ENCODE measurements at regions not wholly inside any gene's neighbourhood (a gene's known extent, or its start where the extent isn't known, plus 50 kb on each side); places are given as distances from the start of the nearest gene placed in this dataset.

- no peak for DNase-seq (ENCODE audit: low read depth in 2 of 2)
Observed at GRCh38 chr6:163962627-163963117, 548.2 kb downstream of the QKI start.

GRCh38 chr6:163960128-163960527 is 545.6 kb downstream of the QKI start:
- DNase-seq (ENCODE audit: low read depth in 2 of 2) = no peak

DNA sequence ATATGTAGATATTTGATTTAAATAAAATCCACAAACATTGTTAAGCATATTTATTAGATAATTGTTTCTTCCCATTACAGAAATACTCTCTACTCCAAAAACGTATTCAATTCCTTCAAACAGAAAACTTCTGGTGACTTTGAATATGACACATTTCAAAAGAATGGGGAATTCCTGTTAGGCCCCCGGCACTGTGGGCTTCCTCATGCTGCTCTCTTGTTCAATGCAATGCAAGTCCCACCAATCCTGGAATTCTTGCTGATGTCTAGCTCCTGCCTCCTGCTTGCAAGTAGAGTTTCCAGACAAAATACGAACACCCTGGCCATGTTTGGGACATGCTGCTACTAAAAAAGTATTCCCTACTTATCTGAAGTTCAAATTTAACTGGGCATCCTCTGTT is 544.1 kb downstream of the QKI start:
- peak in 1 of 2 donors; percentile 7 for DNase-seq (ENCODE audit: low read depth in 2 of 2)

DNA sequence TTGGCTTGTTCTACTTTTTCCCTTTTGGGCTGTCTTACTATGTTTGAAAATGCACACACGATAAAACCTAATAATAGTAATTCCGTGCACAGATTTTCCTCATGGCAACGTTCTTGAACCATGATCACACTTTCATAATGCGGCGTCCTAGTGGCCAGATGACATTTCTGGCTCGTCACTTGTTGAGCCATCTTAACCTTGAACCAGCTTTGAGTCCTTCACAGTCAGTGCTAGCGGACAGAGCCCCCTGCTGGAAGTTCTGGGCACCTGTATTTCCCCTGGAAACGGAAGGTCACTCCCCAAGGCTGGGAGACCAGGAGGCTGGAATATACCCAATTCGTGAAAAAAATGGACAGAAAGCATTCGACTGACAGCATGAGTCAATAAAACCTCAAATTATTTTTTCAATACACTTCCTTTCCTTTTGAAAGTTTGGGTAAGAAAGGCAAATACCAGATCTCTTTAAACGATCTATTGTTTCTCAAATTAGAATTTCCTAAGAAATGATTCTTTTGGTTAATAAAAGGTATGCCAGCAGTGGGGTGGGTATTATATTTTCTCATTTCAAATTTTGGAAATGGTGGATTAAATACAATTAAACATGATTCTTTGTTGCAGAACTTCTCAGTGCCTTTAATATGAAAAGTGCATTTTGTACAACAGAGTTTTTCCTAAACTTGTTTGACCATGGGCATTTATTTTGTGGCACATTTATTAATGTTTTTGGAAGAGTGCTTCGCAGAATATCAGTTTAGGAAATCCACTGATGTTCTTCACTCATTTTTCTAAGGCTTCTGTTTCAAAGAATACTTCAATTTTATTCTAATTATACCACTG is 542.3 kb downstream of the QKI start:
- DNase-seq (ENCODE audit: low read depth in 2 of 2) = peak; percentile 77 to 79

- DNase-seq (ENCODE audit: low read depth in 2 of 2) = no peak
Observed at GRCh38 chr6:163955756-163956155, 541.2 kb downstream of the QKI start.

- no peak for DNase-seq (ENCODE audit: low read depth in 2 of 2)
Observed at GRCh38 chr6:163955096-163955495, 540.6 kb downstream of the QKI start.

GRCh38 chr6:163954088-163954775 is 539.7 kb downstream of the QKI start:
- no peak for DNase-seq (ENCODE audit: low read depth in 2 of 2)

- DNase-seq (ENCODE audit: low read depth in 2 of 2) = no peak
Observed at GRCh38 chr6:163952005-163952404, 537.5 kb downstream of the QKI start.

DNA sequence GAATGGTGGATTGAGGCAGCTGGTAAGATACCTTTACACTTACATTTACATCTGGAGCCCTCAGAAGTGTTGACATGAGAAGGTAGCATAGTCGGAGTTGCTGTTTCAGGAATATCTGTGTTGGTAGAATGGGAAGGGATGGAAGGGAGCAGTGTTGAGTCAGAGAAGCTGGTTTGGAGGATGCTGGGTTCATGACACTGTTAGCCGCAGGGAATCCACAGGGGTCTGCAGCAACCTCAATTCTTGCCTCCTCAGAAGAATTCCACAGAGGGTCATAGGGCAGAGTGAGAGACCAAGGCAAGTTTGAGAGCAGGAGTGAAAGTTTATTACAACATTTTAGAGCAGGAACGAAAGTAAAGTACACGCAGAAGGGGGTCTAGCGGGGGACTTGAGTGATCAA is 536.8 kb downstream of the QKI start:
- no peak for DNase-seq (ENCODE audit: low read depth in 2 of 2)

GRCh38 chr6:163950159-163950558 is 535.6 kb downstream of the QKI start:
- no peak for DNase-seq (ENCODE audit: low read depth in 2 of 2)

DNA sequence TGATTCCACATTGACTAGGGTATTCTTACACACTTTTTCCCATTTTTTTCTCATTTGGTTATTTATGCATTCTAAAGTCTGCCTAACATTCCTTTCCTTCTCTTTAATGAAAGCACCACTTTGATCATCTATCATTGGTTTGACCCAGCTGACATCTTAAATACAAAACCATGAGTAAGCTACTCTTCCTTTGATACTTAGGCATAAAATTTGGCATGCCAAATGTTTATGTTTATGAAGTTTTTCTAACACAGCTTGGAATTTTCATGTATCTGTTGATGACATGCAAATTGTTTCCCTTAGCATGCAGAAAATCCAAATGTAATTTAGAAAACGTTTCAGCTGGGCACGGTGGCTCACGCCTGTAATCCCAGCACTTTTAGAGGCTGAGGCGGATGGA is 534.9 kb downstream of the QKI start:
- no peak for DNase-seq (ENCODE audit: low read depth in 2 of 2)

DNA sequence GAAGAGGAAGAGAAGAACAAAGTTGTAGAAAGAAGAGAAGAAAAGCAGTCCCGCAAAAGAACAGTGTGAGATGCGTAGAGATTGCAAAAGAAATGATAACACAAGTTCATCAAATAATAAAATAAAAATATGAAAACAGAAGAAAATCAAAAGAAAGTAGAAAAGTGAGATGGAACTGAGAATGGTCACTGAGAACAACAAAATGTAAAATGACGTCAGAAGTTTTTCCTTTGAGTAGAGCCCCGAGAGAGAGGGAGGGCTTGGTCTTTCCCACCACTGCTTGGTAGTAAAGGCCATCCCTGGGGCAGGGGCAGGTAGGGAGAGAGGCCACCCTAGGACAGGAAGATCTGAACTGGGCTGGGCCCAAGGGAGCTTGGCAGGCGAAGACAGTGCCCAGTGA is 533.7 kb downstream of the QKI start:
- no peak for DNase-seq (ENCODE audit: low read depth in 2 of 2)

DNA sequence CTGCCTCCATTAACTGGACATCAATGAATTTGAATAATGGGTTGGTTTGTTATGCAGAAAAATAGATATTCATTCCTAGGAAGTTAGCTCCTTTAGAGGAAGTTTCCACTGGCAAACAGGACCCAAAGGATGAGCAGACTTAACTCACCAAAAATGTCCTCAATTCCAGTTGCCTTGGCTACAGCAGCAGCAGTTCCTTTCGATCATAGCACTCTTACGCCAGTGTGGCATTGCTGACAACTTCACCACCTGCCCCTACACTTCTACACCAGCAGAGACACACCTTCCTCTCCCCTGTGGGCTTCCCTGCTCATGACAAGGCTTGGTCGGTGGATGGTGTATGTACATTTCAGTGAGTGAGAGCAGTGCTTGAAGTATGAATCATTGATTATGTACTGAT is 532.8 kb downstream of the QKI start:
- DNase-seq (ENCODE audit: low read depth in 2 of 2) = no peak

DNA sequence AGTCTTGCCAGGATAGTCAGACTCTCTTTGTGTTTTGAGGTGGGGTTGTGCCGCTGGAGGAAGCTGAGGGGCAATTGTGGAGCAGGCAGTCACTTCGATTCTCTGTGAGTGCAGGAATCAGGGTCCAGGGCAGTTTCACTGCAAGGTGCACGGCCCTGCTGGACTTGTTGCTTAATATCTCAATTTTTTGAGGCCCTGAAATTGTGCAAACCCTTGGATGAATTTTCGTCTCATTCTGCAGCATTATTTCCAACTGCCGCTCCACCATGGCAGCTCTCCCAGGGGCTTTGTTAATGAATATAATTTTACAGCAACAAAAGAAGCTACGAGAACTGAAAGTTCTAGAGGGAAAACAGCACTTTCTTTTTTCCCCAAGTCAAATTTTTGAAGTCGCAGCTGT is 531.9 kb downstream of the QKI start:
- DNase-seq (ENCODE audit: low read depth in 2 of 2) = no peak

DNA sequence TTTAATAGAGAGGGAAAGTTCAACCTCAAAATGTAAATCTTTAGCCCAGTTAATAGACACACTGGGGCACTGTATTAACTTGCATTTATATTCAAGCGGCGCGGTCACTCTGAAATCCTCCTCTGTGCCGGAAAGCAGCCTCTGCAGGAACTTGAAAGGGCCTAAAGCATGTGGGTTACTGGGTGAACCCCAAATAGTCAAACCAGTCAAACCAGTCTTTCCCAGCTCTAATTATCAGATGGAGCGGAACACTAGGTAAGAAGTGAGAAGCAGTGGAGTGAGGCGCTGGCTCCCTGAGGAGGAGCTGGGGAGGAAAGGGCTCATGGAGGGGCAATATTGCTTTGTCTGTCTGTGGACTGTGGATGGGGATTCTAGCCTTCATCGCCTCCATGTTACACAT is 531.3 kb downstream of the QKI start:
- DNase-seq (ENCODE audit: low read depth in 2 of 2) = no peak

DNA sequence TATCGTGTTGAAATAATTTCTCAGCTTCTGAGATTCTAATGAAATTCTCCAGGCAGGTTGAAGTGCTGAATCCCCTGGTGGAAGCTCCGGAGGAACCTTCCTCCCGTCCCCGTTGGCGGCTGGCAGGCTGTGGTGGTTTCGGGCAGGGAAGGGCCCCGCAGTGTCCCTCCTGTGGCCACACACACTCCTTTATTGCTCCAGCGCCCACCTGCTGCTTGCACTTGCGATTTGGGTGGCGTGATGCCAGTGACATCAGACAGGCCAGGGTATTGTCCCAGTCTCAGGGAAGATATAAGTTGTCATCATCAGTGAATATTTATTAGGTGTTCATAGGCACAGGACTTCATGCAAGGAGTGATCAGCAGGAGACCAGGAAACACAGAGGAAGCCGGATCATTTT is 530.4 kb downstream of the QKI start:
- no peak for DNase-seq (ENCODE audit: low read depth in 2 of 2)

GRCh38 chr6:163943607-163944385 is 529.3 kb downstream of the QKI start:
- DNase-seq (ENCODE audit: low read depth in 2 of 2) = peak in 1 of 2 donors; percentile 7

- no peak for DNase-seq (ENCODE audit: low read depth in 2 of 2)
Observed at GRCh38 chr6:163942790-163943189, 528.3 kb downstream of the QKI start.

DNA sequence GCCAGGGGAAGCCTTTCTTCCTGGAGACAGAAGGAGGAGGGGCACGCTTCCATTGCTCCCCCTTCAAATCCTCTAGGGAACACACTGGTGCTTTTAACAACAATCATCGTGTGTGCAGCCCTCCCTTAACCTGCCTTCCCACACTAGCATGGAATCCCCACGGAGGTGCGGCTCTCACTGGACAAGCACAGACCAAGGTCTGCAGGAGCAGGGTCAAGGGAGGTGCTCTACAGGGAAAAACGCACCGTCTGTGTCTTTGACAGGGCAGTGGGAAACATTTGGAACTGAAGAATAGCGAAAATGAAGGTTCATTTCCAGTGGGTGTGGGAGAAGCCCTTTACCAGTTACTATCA is 527.1 kb downstream of the QKI start:
- DNase-seq (ENCODE audit: low read depth in 2 of 2) = no peak

DNA sequence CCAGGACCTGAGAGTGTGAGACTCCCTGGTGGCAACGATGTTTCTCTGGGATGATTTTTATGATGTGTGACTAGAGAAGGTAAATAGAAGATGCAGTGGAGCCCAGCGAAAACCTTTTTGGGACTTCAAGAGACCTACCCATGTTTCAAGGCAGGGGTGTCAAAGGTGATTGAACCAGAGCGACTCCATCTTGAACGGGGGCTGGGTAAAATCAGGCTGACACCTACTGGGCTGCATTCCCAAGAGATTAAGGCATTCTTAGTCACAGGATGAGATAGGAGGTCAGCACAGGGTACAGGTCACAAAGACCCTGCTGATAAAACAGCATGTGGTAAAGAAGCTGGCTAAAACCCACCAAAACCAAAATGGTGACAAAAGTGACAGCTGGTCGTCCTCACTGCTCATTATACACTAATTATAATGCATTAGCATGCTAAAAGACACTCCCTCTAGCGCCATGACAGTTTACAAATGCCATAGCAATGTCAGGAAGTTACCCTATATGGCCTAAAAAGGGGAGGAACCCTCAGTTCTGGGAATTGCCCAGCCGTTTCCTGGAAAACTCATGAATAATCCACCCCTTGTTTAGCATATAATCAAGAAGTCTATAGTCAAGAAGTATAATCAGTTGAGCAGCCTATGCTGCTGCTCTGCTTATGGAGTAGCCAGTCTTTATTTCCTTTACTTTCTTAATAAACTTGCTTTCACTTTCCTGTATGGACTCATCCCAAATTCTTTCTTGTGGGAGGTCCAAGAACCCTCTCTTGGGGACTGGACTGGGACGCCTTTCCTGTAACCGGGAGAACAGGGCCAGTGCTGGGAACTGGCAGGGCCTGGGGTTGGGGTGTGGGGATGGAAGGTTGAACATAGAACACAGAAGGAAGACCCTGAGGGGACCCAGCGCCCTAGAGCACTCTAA is 526.4 kb downstream of the QKI start:
- DNase-seq (ENCODE audit: low read depth in 2 of 2) = no peak

GRCh38 chr6:163937071-163937470 is 522.6 kb downstream of the QKI start:
- DNase-seq (ENCODE audit: low read depth in 2 of 2) = no peak
